ENCODE measurements at regions not wholly inside any gene's neighbourhood (a gene's known extent, or its start where the extent isn't known, plus 50 kb on each side); places are given as distances from the start of the nearest gene placed in this dataset.

DNA sequence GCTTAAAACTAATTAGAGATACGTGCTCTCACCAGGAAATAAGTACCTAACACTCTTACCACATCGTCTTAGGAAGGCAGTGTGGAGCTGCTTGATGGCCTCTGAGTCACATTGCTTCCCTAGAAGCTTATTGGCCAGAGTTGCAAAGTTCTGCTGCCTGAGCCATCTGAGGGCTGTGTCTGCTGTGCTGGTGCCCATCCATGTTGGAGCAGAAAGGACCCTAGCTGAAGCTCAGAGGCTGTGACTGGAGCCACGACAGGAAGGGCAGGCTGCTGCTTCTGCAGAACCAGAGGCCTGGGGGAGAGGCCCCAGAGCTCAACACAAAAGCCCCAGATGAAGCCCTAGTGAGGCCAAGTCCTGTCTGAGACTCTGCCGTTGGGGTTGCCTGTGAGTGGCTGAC lies 64.8 kb upstream of the IGFBP3 start:
- TF ChIP-seq, protein P1, sequence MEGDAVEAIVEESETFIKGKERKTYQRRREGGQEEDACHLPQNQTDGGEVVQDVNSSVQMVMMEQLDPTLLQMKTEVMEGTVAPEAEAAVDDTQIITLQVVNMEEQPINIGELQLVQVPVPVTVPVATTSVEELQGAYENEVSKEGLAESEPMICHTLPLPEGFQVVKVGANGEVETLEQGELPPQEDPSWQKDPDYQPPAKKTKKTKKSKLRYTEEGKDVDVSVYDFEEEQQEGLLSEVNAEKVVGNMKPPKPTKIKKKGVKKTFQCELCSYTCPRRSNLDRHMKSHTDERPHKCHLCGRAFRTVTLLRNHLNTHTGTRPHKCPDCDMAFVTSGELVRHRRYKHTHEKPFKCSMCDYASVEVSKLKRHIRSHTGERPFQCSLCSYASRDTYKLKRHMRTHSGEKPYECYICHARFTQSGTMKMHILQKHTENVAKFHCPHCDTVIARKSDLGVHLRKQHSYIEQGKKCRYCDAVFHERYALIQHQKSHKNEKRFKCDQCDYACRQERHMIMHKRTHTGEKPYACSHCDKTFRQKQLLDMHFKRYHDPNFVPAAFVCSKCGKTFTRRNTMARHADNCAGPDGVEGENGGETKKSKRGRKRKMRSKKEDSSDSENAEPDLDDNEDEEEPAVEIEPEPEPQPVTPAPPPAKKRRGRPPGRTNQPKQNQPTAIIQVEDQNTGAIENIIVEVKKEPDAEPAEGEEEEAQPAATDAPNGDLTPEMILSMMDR (IDR thresholded peaks at IDR 0.05; ENCODE audit: low read depth, low read length, missing input control): no peak
- TF ChIP-seq RAD21 (IDR thresholded peaks at IDR 0.05) (no peak), EGR1 (IDR thresholded peaks at IDR 0.05; ENCODE audit: low read depth in 2 of 2) (no peak), RXRA (IDR thresholded peaks at IDR 0.05) (no peak), JUND (IDR thresholded peaks at IDR 0.05) (no peak), SP1 (IDR thresholded peaks at IDR 0.05) (no peak), FOXA1 (IDR thresholded peaks at IDR 0.05) (no peak)
- TF ChIP-seq, protein P2, sequence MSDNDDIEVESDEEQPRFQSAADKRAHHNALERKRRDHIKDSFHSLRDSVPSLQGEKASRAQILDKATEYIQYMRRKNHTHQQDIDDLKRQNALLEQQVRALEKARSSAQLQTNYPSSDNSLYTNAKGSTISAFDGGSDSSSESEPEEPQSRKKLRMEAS (IDR thresholded peaks at IDR 0.05): no peak
- TF ChIP-seq, protein P3, sequence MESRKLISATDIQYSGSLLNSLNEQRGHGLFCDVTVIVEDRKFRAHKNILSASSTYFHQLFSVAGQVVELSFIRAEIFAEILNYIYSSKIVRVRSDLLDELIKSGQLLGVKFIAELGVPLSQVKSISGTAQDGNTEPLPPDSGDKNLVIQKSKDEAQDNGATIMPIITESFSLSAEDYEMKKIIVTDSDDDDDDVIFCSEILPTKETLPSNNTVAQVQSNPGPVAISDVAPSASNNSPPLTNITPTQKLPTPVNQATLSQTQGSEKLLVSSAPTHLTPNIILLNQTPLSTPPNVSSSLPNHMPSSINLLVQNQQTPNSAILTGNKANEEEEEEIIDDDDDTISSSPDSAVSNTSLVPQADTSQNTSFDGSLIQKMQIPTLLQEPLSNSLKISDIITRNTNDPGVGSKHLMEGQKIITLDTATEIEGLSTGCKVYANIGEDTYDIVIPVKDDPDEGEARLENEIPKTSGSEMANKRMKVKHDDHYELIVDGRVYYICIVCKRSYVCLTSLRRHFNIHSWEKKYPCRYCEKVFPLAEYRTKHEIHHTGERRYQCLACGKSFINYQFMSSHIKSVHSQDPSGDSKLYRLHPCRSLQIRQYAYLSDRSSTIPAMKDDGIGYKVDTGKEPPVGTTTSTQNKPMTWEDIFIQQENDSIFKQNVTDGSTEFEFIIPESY (IDR thresholded peaks at IDR 0.05): no peak

Measured in liver (tissue), 3 donors.